ENCODE measurements at regions not wholly inside any gene's neighbourhood (a gene's known extent, or its start where the extent isn't known, plus 50 kb on each side); places are given as distances from the start of the nearest gene placed in this dataset.

DNA sequence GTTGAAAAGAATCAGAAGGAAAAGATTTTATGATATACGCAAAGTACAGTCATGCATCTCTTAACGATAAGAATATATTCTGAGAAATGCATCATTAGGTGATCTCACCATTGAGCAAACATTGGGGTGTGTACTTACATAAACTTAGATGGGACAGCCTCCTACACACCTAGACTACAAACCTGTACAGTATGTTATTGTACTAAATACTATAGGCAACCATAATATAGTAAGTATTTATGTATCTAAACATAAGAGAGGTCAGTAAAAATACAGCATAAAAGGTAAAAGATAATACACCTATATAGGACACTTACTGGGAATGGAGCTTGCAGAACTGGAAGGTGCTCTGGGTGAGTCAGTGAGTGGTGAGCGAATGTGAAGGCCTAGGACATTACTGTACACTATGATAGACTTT, 254.6 kb downstream of the SPRY2 start (continued):
- TF ChIP-seq, protein P1, sequence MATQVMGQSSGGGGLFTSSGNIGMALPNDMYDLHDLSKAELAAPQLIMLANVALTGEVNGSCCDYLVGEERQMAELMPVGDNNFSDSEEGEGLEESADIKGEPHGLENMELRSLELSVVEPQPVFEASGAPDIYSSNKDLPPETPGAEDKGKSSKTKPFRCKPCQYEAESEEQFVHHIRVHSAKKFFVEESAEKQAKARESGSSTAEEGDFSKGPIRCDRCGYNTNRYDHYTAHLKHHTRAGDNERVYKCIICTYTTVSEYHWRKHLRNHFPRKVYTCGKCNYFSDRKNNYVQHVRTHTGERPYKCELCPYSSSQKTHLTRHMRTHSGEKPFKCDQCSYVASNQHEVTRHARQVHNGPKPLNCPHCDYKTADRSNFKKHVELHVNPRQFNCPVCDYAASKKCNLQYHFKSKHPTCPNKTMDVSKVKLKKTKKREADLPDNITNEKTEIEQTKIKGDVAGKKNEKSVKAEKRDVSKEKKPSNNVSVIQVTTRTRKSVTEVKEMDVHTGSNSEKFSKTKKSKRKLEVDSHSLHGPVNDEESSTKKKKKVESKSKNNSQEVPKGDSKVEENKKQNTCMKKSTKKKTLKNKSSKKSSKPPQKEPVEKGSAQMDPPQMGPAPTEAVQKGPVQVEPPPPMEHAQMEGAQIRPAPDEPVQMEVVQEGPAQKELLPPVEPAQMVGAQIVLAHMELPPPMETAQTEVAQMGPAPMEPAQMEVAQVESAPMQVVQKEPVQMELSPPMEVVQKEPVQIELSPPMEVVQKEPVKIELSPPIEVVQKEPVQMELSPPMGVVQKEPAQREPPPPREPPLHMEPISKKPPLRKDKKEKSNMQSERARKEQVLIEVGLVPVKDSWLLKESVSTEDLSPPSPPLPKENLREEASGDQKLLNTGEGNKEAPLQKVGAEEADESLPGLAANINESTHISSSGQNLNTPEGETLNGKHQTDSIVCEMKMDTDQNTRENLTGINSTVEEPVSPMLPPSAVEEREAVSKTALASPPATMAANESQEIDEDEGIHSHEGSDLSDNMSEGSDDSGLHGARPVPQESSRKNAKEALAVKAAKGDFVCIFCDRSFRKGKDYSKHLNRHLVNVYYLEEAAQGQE (IDR thresholded peaks at IDR 0.05; ENCODE audit: unreplicated experiment), result no peak
- no peak for TF ChIP-seq ZNF114 (CRISPR knock-in tag; IDR thresholded peaks at IDR 0.05)

DNA sequence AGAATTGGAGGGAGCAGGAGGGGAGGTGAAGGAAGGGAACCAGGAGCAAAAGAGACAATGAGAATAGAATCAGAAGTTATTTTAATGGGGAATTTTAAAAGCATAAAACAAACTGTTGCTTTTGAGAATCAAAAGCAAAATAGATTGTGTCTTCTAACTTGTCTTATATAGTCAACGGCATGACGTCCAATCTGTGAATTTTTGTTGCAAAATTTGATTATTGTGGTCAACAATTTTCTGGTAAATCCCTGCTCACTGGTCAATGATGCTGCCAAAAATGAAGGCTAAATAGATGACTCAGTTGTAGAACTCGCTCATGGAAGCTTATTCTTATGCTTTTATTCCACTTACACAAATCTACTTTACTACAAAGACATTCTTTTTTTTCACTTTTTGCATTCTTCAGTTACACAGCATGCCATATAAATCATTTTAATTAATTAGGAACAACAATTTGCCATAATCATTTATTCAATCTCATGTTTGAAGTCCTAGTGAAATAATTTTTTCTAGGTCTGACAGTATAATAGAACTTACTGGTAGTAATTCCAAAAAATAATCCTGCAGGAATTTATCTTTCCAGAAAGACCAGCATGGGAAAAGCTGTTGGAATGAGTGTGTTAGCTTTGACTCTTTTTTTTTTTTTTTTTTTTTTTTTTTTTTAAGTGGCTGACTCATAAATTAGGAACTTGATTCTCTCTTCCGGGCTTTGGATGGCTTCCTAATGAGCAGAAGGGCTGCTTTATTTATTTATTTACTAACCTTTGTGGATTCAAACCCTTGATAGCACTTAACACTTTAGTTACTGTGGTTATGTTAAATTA, 256.9 kb downstream of the SPRY2 start:
- H3K27ac Mint-ChIP-seq, result peak overlapping the region; percentile 39; the same call in 1 of the 2 replicates
- peak; percentile 28 for DNase-seq (ENCODE audit: low spot score)
- H3K4me3 ChIP-seq, result no peak overlapping the region
- H3K4me2 ChIP-seq, result peak overlapping the region; percentile 11; the same call in 1 of the 2 replicates
- no peaks in the 10 kb centered on the region for H3F3A ChIP-seq (replicated peaks; ENCODE audit: low read depth)
- TF ChIP-seq JUNB (IDR thresholded peaks at IDR 0.05; ENCODE audit: unreplicated experiment) (no peak), CREB1 (CRISPR knock-in tag; IDR thresholded peaks at IDR 0.05; ENCODE audit: low read depth) (no peak), POLR2AphosphoS5 (IDR thresholded peaks at IDR 0.05; ENCODE audit: low read depth) (no peak), ZNF331 (CRISPR knock-in tag; IDR thresholded peaks at IDR 0.05; ENCODE audit: low read depth) (no peak), NANOG (IDR thresholded peaks at IDR 0.05; ENCODE audit: borderline replicate concordance) (no peak; the same call in 1 of the 2 replicates)
- TF ChIP-seq, protein P2, sequence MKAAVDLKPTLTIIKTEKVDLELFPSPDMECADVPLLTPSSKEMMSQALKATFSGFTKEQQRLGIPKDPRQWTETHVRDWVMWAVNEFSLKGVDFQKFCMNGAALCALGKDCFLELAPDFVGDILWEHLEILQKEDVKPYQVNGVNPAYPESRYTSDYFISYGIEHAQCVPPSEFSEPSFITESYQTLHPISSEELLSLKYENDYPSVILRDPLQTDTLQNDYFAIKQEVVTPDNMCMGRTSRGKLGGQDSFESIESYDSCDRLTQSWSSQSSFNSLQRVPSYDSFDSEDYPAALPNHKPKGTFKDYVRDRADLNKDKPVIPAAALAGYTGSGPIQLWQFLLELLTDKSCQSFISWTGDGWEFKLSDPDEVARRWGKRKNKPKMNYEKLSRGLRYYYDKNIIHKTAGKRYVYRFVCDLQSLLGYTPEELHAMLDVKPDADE (IDR thresholded peaks at IDR 0.05), result no peak
- TF ChIP-seq, protein P1 (IDR thresholded peaks at IDR 0.05; ENCODE audit: unreplicated experiment), result no peak
- H3K4me1 ChIP-seq (ENCODE audit: insufficient read depth), result peaks cover 12% of the 10 kb centered on the region
- H3K79me2 ChIP-seq (replicated peaks; ENCODE audit: insufficient read depth), result no peaks in the 10 kb centered on the region
- H3K4me1 Mint-ChIP-seq, result peaks cover 21% of the 10 kb centered on the region
- no peaks in the 10 kb centered on the region for H4K20me1 ChIP-seq (replicated peaks; ENCODE audit: insufficient read depth)
- H3K27me3 Mint-ChIP-seq (ENCODE audit: insufficient read depth, low read depth, poor library complexity), result no peaks in the 10 kb centered on the region
- no peaks in the 10 kb centered on the region for H3K9me3 Mint-ChIP-seq
- H3K4me3 Mint-ChIP-seq, result no peak overlapping the region
- H2AFZ ChIP-seq, result no peak overlapping the region; the same call in 1 of the 2 replicates
- no peaks in the 10 kb centered on the region for H3K27me3 ChIP-seq (ENCODE audit: insufficient read depth)
- no peaks in the 10 kb centered on the region for H3K36me3 Mint-ChIP-seq (ENCODE audit: low read depth)
- no peak overlapping the region; the same call in 1 of the 2 replicates for H3K27ac ChIP-seq (ENCODE audit: low read depth)
- ATAC-seq, result no peak
- no peaks in the 10 kb centered on the region for H3K36me3 ChIP-seq (ENCODE audit: insufficient read depth)
- H3K9me2 ChIP-seq (ENCODE audit: insufficient read depth), result 0 out of 2 replicates have a peak, but pooled peaks cover 5% of the 10 kb centered on the region

All from GM23338 (cell line).